ENCODE measurements at regions not wholly inside any gene's neighbourhood (a gene's known extent, or its start where the extent isn't known, plus 50 kb on each side); places are given as distances from the start of the nearest gene placed in this dataset.
A peak's percentile ranks its signal among the peaks of the same experiment; 100 is the strongest.

DNA sequence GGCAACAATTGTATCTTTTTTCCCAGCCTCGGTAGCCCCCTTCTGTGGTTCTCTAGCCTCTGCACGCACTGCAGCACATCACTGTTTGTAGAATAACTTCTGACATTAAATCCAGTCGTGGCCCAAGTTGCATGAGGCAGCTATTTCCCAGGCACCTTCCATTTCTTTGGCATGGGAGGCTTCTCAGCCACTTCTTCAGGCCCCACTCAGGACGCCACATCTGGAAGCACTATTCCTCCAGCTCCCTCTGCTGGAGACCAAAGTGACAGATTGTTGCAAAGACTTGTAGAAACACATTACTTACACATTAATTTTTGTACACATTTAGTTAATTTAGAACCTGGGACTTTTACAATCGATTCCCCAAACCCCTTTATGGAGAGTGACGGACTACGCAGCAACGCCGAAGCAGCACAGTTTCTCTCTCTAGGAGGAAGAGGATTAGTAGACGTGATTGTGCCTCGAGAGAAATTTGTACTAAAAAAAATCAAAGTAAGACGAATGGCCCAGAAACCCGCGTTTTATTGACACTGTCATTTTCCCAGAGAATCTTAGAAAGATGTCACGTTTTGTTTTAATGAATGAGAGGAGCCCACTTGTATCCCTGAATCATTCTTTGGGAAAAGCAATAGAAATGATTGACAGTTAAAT is 57.8 kb upstream of the RGPD5 start:
- Histone ChIP-seq H3K9ac (peak overlapping the region; percentile 41), H3K4me2 (ENCODE audit: unreplicated experiment) (peak overlapping the region; percentile 69), H3K4me1 (ENCODE audit: insufficient read depth) (no peaks in the 10 kb centered on the region), H3K36me3 (ENCODE audit: low read depth) (no peaks in the 10 kb centered on the region), H3F3A (ENCODE audit: insufficient read depth) (no peaks in the 10 kb centered on the region), H3K27ac (no peak overlapping the region), H3K79me2 (ENCODE audit: insufficient read depth) (no peaks in the 10 kb centered on the region), H3K9me3 (ENCODE audit: low read depth) (no peaks in the 10 kb centered on the region), H3K4me3 (peak overlapping the region; percentile 45; the same call in 1 of the 2 replicates), H4K20me1 (ENCODE audit: insufficient read depth) (no peaks in the 10 kb centered on the region), H3K27me3 (replicated peaks; ENCODE audit: insufficient read depth) (no peaks in the 10 kb centered on the region), H3K9me2 (ENCODE audit: insufficient read depth) (no peaks in the 10 kb centered on the region), H2AFZ (peak overlapping the region; percentile 77)
- in situ Hi-C loops (cut with MboI) = no loop called here
- WGBS, 2 experiments (ENCODE audit: low coverage in 1 of 2, low lambda C conversion rate in 2 of 2, missing lambda C conversion rate in 2 of 2) = 6 to 8% methylated on average over 15 of the region's 15 CpGs
- no peak for TF ChIP-seq EZH2 (IDR thresholded peaks at IDR 0.05; ENCODE audit: insufficient read depth, poor library complexity, severe bottlenecking)
- no peak for TF ChIP-seq EZH2phosphoT487 (IDR thresholded peaks at IDR 0.05; ENCODE audit: insufficient read depth, low read depth)
- DNase-seq = peak; percentile 80
